Lower lobe of right lung (tissue), 2 donors: ENCODE measurements at regions not wholly inside any gene's neighbourhood (a gene's known extent, or its start where the extent isn't known, plus 50 kb on each side); places are given as distances from the start of the nearest gene placed in this dataset.
"Not testable (repeated sequence)": the region's sequence is repeated elsewhere in the genome, so short reads cannot be mapped to it uniquely, and the experiment has no call there.

Source experiments
- ATAC-seq, 2 donors: fragments of 200-7000 bp; cut with Tn5 transposase; one replicate each; pipeline ENCODE4 v1.9.1; 2020 to 2022; ENCODE audit warnings: mild to moderate bottlenecking in 2 of 2, moderate library complexity in 2 of 2
- DNase-seq: peaks from one replicate; pipeline ENCODE4 v3.0.0-alpha.2; 2020
- H3K27ac ChIP-seq: fragments of 200-600 bp; one replicate; pipeline ENCODE4 v1.8.0; 2022
- H3K27me3 ChIP-seq: fragments of 200-600 bp; one replicate; pipeline ENCODE4 v1.8.0; 2022; ENCODE audit warnings: low read depth
- H3K36me3 ChIP-seq: fragments of 200-600 bp; one replicate; pipeline ENCODE4 v1.8.0; 2022; ENCODE audit warnings: mild to moderate bottlenecking
- H3K4me1 ChIP-seq: fragments of 200-600 bp; one replicate; pipeline ENCODE4 v1.8.0; 2022
- H3K4me3 ChIP-seq: fragments of 200-600 bp; one replicate; pipeline ENCODE4 v1.8.0; 2022; ENCODE audit warnings: mild to moderate bottlenecking
- H3K9me3 ChIP-seq: fragments of 200-600 bp; one replicate; pipeline ENCODE4 v1.8.0; 2022
- CTCF ChIP-seq: fragments of 200-600 bp; IDR thresholded peaks from one replicate; pipeline ENCODE4 v1.8.0; 2022; ENCODE audit warnings: antibody characterized with exemption, mild to moderate bottlenecking
- intact Hi-C: fragments of 100-400 bp; cut with DNase I; formaldehyde crosslinking; loops from one replicate; pipeline ENCODE4 v1.11.0; 2022
- donor health status: DM: no; HTN: yes; CAD: no; lungs with severe emphysema.

GRCh38 chr4:28269426-28269825 is 1408.8 kb downstream of the STIM2 start:
- no peaks in the 10 kb centered on the region for H3K4me1 ChIP-seq
- H3K27ac ChIP-seq = no peak overlapping the region
- no peak overlapping the region for H3K4me3 ChIP-seq
- no peak for TF ChIP-seq CTCF
- H3K9me3 ChIP-seq = no peaks in the 10 kb centered on the region
- no peak for DNase-seq
- no peak for ATAC-seq
- H3K36me3 ChIP-seq = no peaks in the 10 kb centered on the region
- no peaks in the 10 kb centered on the region for H3K27me3 ChIP-seq
- intact Hi-C loops = no loop called here

GRCh38 chr4:28277931-28278330 is 1417.3 kb downstream of the STIM2 start:
- no peak for TF ChIP-seq CTCF
- H3K9me3 ChIP-seq = no peaks in the 10 kb centered on the region
- H3K27me3 ChIP-seq = no peaks in the 10 kb centered on the region
- ATAC-seq (no peak), DNase-seq (no peak)
- no peaks in the 10 kb centered on the region for H3K36me3 ChIP-seq
- intact Hi-C loops = no loop called here
- no peaks in the 10 kb centered on the region for H3K4me1 ChIP-seq
- no peak overlapping the region for H3K4me3 ChIP-seq
- no peak overlapping the region for H3K27ac ChIP-seq

DNA sequence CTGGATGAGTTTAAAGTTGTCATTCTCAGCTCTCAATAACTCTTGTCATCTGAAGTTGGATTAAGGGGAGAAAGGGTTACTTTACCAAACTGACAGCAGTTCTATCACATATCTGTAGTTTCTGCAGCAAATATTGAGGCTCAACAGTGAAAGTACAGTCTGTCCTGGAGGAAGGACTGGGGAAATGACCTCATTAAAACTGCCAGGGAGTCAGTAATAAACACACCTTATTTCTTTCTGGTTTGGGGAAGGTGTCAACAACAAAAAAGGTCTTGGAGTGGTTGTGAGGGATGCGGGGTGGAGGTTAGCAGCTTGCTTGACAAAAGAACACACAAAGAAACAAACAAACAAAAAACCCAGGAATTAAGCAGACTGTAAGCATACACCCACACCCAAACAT is 1418.0 kb downstream of the STIM2 start:
- Histone ChIP-seq H3K4me1 (no peaks in the 10 kb centered on the region), H3K4me3 (no peak overlapping the region), H3K9me3 (no peaks in the 10 kb centered on the region), H3K27me3 (no peaks in the 10 kb centered on the region), H3K27ac (no peak overlapping the region), H3K36me3 (no peaks in the 10 kb centered on the region)
- DNase-seq = no peak
- ATAC-seq = no peak
- intact Hi-C loops = no loop called here
- TF ChIP-seq CTCF = no peak

DNA sequence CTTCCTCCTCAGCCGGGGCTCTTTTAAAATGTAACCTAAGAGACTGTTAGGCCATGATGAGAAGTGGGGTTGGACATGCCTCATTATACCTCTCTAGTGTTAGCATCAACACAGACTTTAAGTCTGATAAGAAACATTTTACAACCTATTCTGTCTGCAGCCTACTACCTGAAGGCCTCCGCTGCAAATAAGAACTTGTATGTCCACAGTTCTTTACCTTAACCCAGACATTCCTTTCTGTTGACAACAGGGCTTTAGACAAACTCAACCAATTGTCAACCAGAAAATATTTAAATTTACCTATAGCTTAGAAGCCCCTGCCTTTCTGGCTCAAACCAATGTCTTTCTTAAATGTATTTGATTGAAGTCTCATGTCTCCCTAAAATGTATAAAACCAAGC is 1418.6 kb downstream of the STIM2 start:
- ATAC-seq (no peak), DNase-seq (no peak)
- no peak overlapping the region for H3K4me3 ChIP-seq
- H3K27me3 ChIP-seq = no peaks in the 10 kb centered on the region
- no peak for TF ChIP-seq CTCF
- H3K4me1 ChIP-seq = no peaks in the 10 kb centered on the region
- intact Hi-C loops = no loop called here
- H3K27ac ChIP-seq = no peak overlapping the region
- H3K9me3 ChIP-seq = no peaks in the 10 kb centered on the region
- no peaks in the 10 kb centered on the region for H3K36me3 ChIP-seq

DNA sequence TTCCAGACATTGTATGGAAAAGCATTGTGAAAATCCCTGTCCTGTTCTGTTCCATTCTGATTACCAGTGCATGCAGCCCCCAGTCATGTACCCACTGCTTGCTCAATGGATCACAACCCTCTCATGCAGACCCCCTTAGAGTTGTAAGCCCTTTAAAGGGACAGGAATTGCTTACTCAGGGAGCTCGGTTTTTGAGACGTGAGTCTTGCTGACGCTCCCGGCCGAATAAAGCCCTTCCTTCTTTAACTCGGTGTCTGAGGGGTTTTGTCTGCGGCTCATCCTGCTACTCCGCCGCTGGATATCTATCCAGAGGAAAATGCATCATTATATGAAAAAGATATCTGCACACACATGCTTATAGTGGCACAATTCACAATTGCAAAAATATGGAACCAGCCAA is 1425.6 kb downstream of the STIM2 start:
- intact Hi-C loops, H3K9me3 ChIP-seq, ATAC-seq, DNase-seq, H3K4me3 ChIP-seq, H3K4me1 ChIP-seq, H3K27ac ChIP-seq, H3K36me3 ChIP-seq, H3K27me3 ChIP-seq: not testable (repeated sequence)

- Histone ChIP-seq H3K4me3 (no peak overlapping the region), H3K36me3 (no peaks in the 10 kb centered on the region), H3K9me3 (no peaks in the 10 kb centered on the region), H3K27me3 (no peaks in the 10 kb centered on the region), H3K27ac (no peak overlapping the region), H3K4me1 (no peaks in the 10 kb centered on the region)
- intact Hi-C loops = no loop called here
- ATAC-seq = peak; percentile 37 to 46
- DNase-seq = no peak
- TF ChIP-seq CTCF = no peak
Observed at GRCh38 chr4:28287831-28288233, 1427.2 kb downstream of the STIM2 start.
